ENCODE measurements at regions not wholly inside any gene's neighbourhood (a gene's known extent, or its start where the extent isn't known, plus 50 kb on each side); places are given as distances from the start of the nearest gene placed in this dataset.

DNA sequence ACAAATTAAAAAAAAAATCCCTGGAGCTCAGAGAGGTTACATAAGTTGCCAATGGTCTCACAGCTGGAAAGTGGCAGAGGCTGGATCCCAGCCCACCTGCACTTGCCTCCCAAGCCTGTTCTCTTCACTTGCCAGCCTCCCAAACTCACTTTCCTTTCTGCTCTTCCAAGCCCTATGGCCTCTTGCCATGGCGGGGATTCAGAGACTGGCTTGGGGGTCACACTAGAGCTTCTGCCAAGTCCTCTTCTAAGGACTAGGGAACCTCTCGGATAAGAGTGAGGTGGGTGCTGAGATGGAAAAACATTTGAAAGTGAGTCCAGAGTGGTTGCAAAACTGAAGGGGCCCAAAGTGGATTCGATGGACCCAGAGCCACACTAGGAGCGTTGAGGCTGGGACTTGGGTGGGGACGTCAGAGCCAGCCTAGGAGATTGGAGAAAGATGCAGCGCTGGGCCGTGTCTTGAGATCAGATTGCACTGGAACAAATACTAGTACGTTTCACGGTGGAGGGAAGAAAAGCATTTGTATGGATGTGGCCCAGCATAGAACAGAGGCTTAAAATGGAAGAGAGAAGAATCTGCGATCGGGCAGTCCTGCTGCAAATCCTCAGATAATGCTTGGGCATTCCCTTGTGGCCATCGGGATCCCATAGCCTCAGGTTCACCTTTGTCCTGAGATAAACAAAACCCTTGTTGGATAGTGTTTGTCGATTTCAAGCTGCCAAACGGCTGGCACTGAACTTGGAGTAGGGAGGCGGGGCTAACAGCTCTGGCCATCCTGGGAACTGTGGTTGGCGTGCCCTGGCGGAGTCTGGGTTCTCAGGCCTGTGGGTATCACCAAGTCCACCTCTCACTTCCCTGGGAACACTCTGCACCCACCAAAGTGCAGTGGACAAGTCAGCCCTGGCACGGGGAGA lies 84.8 kb downstream of the ING1 start (continued):
- TF ChIP-seq RCOR1 (IDR thresholded peaks at IDR 0.05; ENCODE audit: insufficient replicate concordance, low read length) (no peak), MXI1 (IDR thresholded peaks at IDR 0.05; ENCODE audit: borderline replicate concordance, low read depth, low read length) (no peak)
